HCT116 (cell line): ENCODE measurements at regions not wholly inside any gene's neighbourhood (a gene's known extent, or its start where the extent isn't known, plus 50 kb on each side); places are given as distances from the start of the nearest gene placed in this dataset.

ENCODE experiments used
- ATAC-seq: fragments of 200-7000 bp; cut with Tn5 transposase; 2 replicates; pipeline ENCODE4 v1.9.1; 2020; ENCODE audit warnings: mild to moderate bottlenecking, moderate library complexity
- BruUV-seq: library from RNA; stranded (reverse); fragments of 400-500 nt; replicated peaks from 2 replicates; lab custom pipeline; 2021; lab: Mats Ljungman, UMichigan
- CTCF ChIA-PET: fragments of 300-600 bp; sonication (Branson Sonifier 250); formaldehyde crosslinking; loops from one replicate; lab custom pipeline; 2021; ENCODE audit warnings: antibody characterized with exemption; lab: Charles Lee
- POLR2A ChIA-PET: fragments of 300-600, 350-600 bp; sonication (Branson Sonifier 250); formaldehyde crosslinking; loops from one replicate; lab custom pipeline; 2021; ENCODE audit warnings: antibody characterized with exemption; lab: Charles Lee
- RAD21 ChIA-PET, 2 experiments: fragments of 300-600 bp; sonication (Branson Sonifier 250); formaldehyde crosslinking; loops; one replicate each; lab custom pipeline; 2023; ENCODE audit warnings: low total read pairs in 2 of 2; ENCODE audit not compliant: uncharacterized antibody in 2 of 2, unreplicated experiment in 2 of 2, low non-redundant PET in 1 of 2; lab: Charles Lee
- DNase-seq: peaks from one replicate; pipeline ENCODE4 v3.0.0-alpha.2; 2010; ENCODE audit warnings: low read depth, low spot score
- H2AFZ ChIP-seq: fragments of 200-600 bp; shearing (Covaris generic), sonication (generic); 2 replicates; pipeline ENCODE4 v1.6.1; 2017; ENCODE audit warnings: low read depth, mixed run types, mixed read lengths, antibody characterized with exemption, low read length; ENCODE audit not compliant: poor library complexity, severe bottlenecking
- H3K27ac ChIP-seq: 2 replicates; pipeline ENCODE4 v1.5.1; 2012; ENCODE audit warnings: low read depth, low read length
- H3K27me3 ChIP-seq: fragments of 200-600 bp; sonication (generic); 2 replicates; pipeline ENCODE4 v1.6.1; 2016; ENCODE audit warnings: mixed run types, low read length, mixed read lengths; ENCODE audit not compliant: insufficient read depth
- H3K36me3 ChIP-seq, 2 experiments: fragments of 200-500 bp in 1 of 2; fragments of 200-600 bp in 1 of 2; sonication (Bioruptor generic) in 1 of 2; sonication (generic) in 1 of 2; 2 replicates each; pipeline versions ENCODE4 v1.5.1 to v1.6.1; 2014 to 2016; ENCODE audit warnings: low read length in 2 of 2, inconsistent platforms in 1 of 2, mixed read lengths in 1 of 2, mixed run types in 1 of 2; ENCODE audit not compliant: insufficient read depth in 2 of 2, control insufficient read depth in 1 of 2
- H3K4me1 ChIP-seq, 2 experiments: fragments of 200-600 bp in 1 of 2; sonication (generic) in 1 of 2; 2 replicates each; pipeline versions ENCODE4 v1.5.1 to v1.6.1; 2012 to 2017; ENCODE audit warnings: low read length in 2 of 2, inconsistent platforms in 1 of 2, mild to moderate bottlenecking in 1 of 2, mixed read lengths in 1 of 2, mixed run types in 1 of 2, moderate library complexity in 1 of 2; ENCODE audit not compliant: insufficient read depth in 2 of 2, control insufficient read depth in 1 of 2
- H3K4me2 ChIP-seq: fragments of 200-600 bp; sonication (generic); 2 replicates; pipeline ENCODE4 v1.6.1; 2017; ENCODE audit warnings: mixed run types, low read length, mixed read lengths
- H3K4me3 ChIP-seq, 2 experiments: fragments of 200-600 bp in 1 of 2; sonication (generic) in 1 of 2; replicated peaks in 1 of 2; 2 replicates each; pipeline ENCODE4 v1.5.1; 2011 to 2016; ENCODE audit warnings: low read length in 2 of 2, control low read depth in 1 of 2, low read depth in 1 of 2, mild to moderate bottlenecking in 1 of 2, mixed read lengths in 1 of 2, mixed run types in 1 of 2
- H3K79me2 ChIP-seq: fragments of 200-600 bp; sonication (generic); 2 replicates; pipeline ENCODE4 v1.6.1; 2017; ENCODE audit warnings: mild to moderate bottlenecking, mixed run types, low read length, moderate library complexity, mixed read lengths; ENCODE audit not compliant: insufficient read depth
- H3K9ac ChIP-seq: fragments of 200-600 bp; sonication (generic); 2 replicates; pipeline ENCODE4 v1.6.1; 2016; ENCODE audit warnings: low read length, mixed read lengths
- H3K9me2 ChIP-seq: fragments of 200-600 bp; sonication (generic), shearing (Covaris generic); 2 replicates; pipeline ENCODE4 v1.6.1; 2017; ENCODE audit warnings: mixed run types, mild to moderate bottlenecking, moderate library complexity; ENCODE audit not compliant: insufficient read depth
- H3K9me3 ChIP-seq, 2 experiments: fragments of 200-500 bp in 1 of 2; fragments of 200-600 bp in 1 of 2; sonication (Bioruptor generic) in 1 of 2; sonication (generic) in 1 of 2; 2 replicates each; pipeline ENCODE4 v1.6.1; 2014 to 2017; ENCODE audit warnings: low read length in 2 of 2, mixed read lengths in 2 of 2, inconsistent platforms in 1 of 2, low read depth in 1 of 2, mild to moderate bottlenecking in 1 of 2, mixed run types in 1 of 2, moderate library complexity in 1 of 2; ENCODE audit not compliant: control insufficient read depth in 1 of 2, insufficient read depth in 1 of 2
- H4K20me1 ChIP-seq: fragments of 200-600 bp; sonication (generic), shearing (Covaris generic); 2 replicates; pipeline ENCODE4 v1.6.1; 2017; ENCODE audit warnings: mixed run types, mild to moderate bottlenecking, moderate library complexity; ENCODE audit not compliant: insufficient read depth
- CBX3 ChIP-seq: IDR thresholded peaks from 2 replicates; pipeline ENCODE4 v1.6.1; 2012; ENCODE audit warnings: low read depth
- CEBPB ChIP-seq: IDR thresholded peaks from 2 replicates; pipeline ENCODE4 v1.6.1; 2012; ENCODE audit warnings: low read depth
- CTCF ChIP-seq, 3 experiments: fragments of 200-600 bp in 1 of 3; sonication (generic) in 1 of 3; IDR thresholded peaks in 2 of 3; conservative IDR thresholded peaks in 1 of 3; 2 replicates each; pipeline ENCODE4 v1.5.1; 2012 to 2017; ENCODE audit warnings: low read depth in 2 of 3, low read length in 2 of 3, antibody characterized with exemption in 1 of 3, borderline replicate concordance in 1 of 3, control low read depth in 1 of 3, mild to moderate bottlenecking in 1 of 3, mixed read lengths in 1 of 3, mixed run types in 1 of 3, moderate library complexity in 1 of 3; ENCODE audit not compliant: insufficient read depth in 1 of 3
- EZH2phosphoT487 ChIP-seq: fragments of 200-600 bp; IDR thresholded peaks from 2 replicates; pipeline ENCODE4 v1.6.1; 2018; ENCODE audit warnings: antibody characterized with exemption, borderline replicate concordance
- FOSL1 ChIP-seq: IDR thresholded peaks from 2 replicates; pipeline ENCODE4 v1.6.1; 2012; ENCODE audit warnings: low read depth
- SIN3A ChIP-seq: IDR thresholded peaks from 2 replicates; pipeline ENCODE4 v1.6.1; 2012; ENCODE audit warnings: low read depth
- SRF ChIP-seq: IDR thresholded peaks from 2 replicates; pipeline ENCODE4 v1.6.1; 2012; ENCODE audit warnings: low read depth
- TCF7L2 ChIP-seq: IDR thresholded peaks from 2 replicates; pipeline ENCODE4 v1.7.0; 2011; ENCODE audit warnings: borderline replicate concordance, inconsistent platforms; ENCODE audit not compliant: insufficient read depth, insufficient read length; ENCODE audit errors: extremely low read depth
- ZFX ChIP-seq: fragments of 450-650 bp; IDR thresholded peaks from 2 replicates; pipeline ENCODE4 v1.6.1; 2017
- ZNF274 ChIP-seq: fragments of 200-500 bp; sonication (Bioruptor generic); IDR thresholded peaks from 2 replicates; pipeline ENCODE4 v1.6.1; 2014; ENCODE audit warnings: mild to moderate bottlenecking, low read depth, low read length, inconsistent platforms
- intact Hi-C: fragments of 100-400 bp; cut with micrococcal nuclease; formaldehyde crosslinking; loops from 2 replicates; pipeline ENCODE4 v1.10.0; 2022
- TF ChIP-seq, protein P1 (sequence below): IDR thresholded peaks from 2 replicates; pipeline ENCODE4 v1.6.1; 2011; ENCODE audit warnings: mild to moderate bottlenecking, low read length, moderate library complexity; ENCODE audit not compliant: insufficient replicate concordance; ENCODE audit errors: extremely low read depth

GRCh38 chr9:105993921-105994715 lies 299.8 kb downstream of the TMEM38B start:
- BruUV-seq = no TSS peak
- POLR2A ChIA-PET = no interaction called here
- H2AFZ ChIP-seq = no peak overlapping the region
- RAD21 ChIA-PET = no interaction called here
- ATAC-seq = no peak
- DNase-seq = no peak
- H3K4me1 ChIP-seq = peaks cover 0 to 4% of the 10 kb centered on the region in 2 experiments; a peak in 1 of 4 replicates
- no peaks in the 10 kb centered on the region for H4K20me1 ChIP-seq
- no peak overlapping the region for H3K9ac ChIP-seq
- H3K27me3 ChIP-seq = peaks cover 11% of the 10 kb centered on the region
- H3K36me3 ChIP-seq = no peaks in the 10 kb centered on the region
- H3K4me3 ChIP-seq = no peak overlapping the region
- H3K9me3 ChIP-seq = no peaks in the 10 kb centered on the region
- CTCF ChIA-PET = no interaction called here
- no peak overlapping the region for H3K4me2 ChIP-seq
- intact Hi-C loops = no loop called here
- H3K27ac ChIP-seq = no peak overlapping the region
- no peaks in the 10 kb centered on the region for H3K9me2 ChIP-seq
- H3K79me2 ChIP-seq = no peaks in the 10 kb centered on the region
- no peak for TF ChIP-seq SRF
- TF ChIP-seq CTCF (IDR thresholded peaks at IDR 0.05 in 2 of 3, conservative IDR thresholded peaks at IDR 0.05 in 1 of 3; ENCODE audit: borderline replicate concordance in 1 of 3, insufficient read depth in 1 of 3, low read depth in 2 of 3, low read length in 2 of 3) = no peak
- no peak for TF ChIP-seq TCF7L2
- no peak for TF ChIP-seq CBX3
- TF ChIP-seq, protein P1, sequence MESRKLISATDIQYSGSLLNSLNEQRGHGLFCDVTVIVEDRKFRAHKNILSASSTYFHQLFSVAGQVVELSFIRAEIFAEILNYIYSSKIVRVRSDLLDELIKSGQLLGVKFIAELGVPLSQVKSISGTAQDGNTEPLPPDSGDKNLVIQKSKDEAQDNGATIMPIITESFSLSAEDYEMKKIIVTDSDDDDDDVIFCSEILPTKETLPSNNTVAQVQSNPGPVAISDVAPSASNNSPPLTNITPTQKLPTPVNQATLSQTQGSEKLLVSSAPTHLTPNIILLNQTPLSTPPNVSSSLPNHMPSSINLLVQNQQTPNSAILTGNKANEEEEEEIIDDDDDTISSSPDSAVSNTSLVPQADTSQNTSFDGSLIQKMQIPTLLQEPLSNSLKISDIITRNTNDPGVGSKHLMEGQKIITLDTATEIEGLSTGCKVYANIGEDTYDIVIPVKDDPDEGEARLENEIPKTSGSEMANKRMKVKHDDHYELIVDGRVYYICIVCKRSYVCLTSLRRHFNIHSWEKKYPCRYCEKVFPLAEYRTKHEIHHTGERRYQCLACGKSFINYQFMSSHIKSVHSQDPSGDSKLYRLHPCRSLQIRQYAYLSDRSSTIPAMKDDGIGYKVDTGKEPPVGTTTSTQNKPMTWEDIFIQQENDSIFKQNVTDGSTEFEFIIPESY = no peak
- no peak for TF ChIP-seq SIN3A
- no peak for TF ChIP-seq FOSL1
- no peak for TF ChIP-seq EZH2phosphoT487
- no peak for TF ChIP-seq ZFX
- no peak for TF ChIP-seq CEBPB
- no peak for TF ChIP-seq ZNF274
